Lower leg skin (tissue), 4 donors: ENCODE measurements at regions not wholly inside any gene's neighbourhood (a gene's known extent, or its start where the extent isn't known, plus 50 kb on each side); places are given as distances from the start of the nearest gene placed in this dataset.

Experiments used
- DNase-seq, 2 donors: peaks; one replicate each; pipeline ENCODE4 v3.0.0-alpha.2; 2019; ENCODE audit warnings: low spot score in 2 of 2
- H3K4me3 ChIP-seq: fragments of 200-600 bp; sonication (generic); 2 replicates; pipeline ENCODE4 v1.5.1; 2017; ENCODE audit warnings: mild to moderate bottlenecking, low read depth; ENCODE audit not compliant: poor library complexity, severe bottlenecking
- CTCF ChIP-seq, 3 donors: fragments of 450-650 bp; IDR thresholded peaks; one replicate each; pipeline ENCODE4 v1.5.1; 2016; ENCODE audit warnings: antibody characterized with exemption in 3 of 3, mild to moderate bottlenecking in 3 of 3, moderate library complexity in 2 of 3
- POLR2A ChIP-seq, 2 donors: fragments of 450-650 bp; IDR thresholded peaks; one replicate each; pipeline ENCODE4 v1.6.1; 2016 to 2017; ENCODE audit warnings: antibody characterized with exemption in 2 of 2, mild to moderate bottlenecking in 1 of 2, moderate library complexity in 1 of 2
- WGBS, 2 donors: methylation state at CpG; one replicate each; pipeline ENCODE4 v1.1.5; 2018; 5-methylcytosine and 5-hydroxymethylcytosine counted together
- intact Hi-C: fragments of 100-400 bp; cut with DNase I; formaldehyde crosslinking; loops from one replicate; pipeline ENCODE4 v1.15.0; 2023; ENCODE audit warnings: low total_unique reads

GRCh38 chr11:81870815-81871214 is 862.8 kb downstream of the FAM181B start:
- intact Hi-C loops: no loop called here
- H3K4me3 ChIP-seq: no peak overlapping the region
- TF ChIP-seq POLR2A (IDR thresholded peaks at IDR 0.05) (no peak), CTCF (IDR thresholded peaks at IDR 0.05) (no peak)
- no peak for DNase-seq
- WGBS, 2 donors: 40 to 73% methylated on average over 2 of the region's 2 CpGs

- H3K4me3 ChIP-seq: no peak overlapping the region
- no peak for TF ChIP-seq CTCF (IDR thresholded peaks at IDR 0.05)
- TF ChIP-seq POLR2A (IDR thresholded peaks at IDR 0.05): no peak
- intact Hi-C loops: no loop called here
- WGBS, 2 donors: 21 to 53% methylated on average over 3 of the region's 3 CpGs
- DNase-seq: no peak
These were observed 863.6 kb downstream of the FAM181B start for GRCh38 chr11:81870066-81870412.

GRCh38 chr11:81869351-81870065 is 864.2 kb downstream of the FAM181B start:
- DNase-seq: peak in 1 of 2 donors; percentile 14
- 72 to 89% methylated on average over 1 of the region's 1 CpG for WGBS, 2 donors
- H3K4me3 ChIP-seq: no peak overlapping the region
- intact Hi-C loops: no loop called here
- TF ChIP-seq POLR2A (IDR thresholded peaks at IDR 0.05) (no peak), CTCF (IDR thresholded peaks at IDR 0.05) (no peak)

- TF ChIP-seq POLR2A (IDR thresholded peaks at IDR 0.05) (no peak), CTCF (IDR thresholded peaks at IDR 0.05) (no peak)
- no peak for DNase-seq
- H3K4me3 ChIP-seq: no peak overlapping the region
- intact Hi-C loops: no loop called here
- 52 to 68% methylated on average over 2 of the region's 2 CpGs for WGBS, 2 donors
These were observed 866.8 kb downstream of the FAM181B start for GRCh38 chr11:81866896-81867295.

GRCh38 chr11:81857386-81857785 is 876.3 kb downstream of the FAM181B start:
- intact Hi-C loops: no loop called here
- 53 to 61% methylated on average over 4 of the region's 4 CpGs for WGBS, 2 donors
- H3K4me3 ChIP-seq: no peak overlapping the region
- no peak for DNase-seq
- TF ChIP-seq CTCF (IDR thresholded peaks at IDR 0.05): no peak
- TF ChIP-seq POLR2A (IDR thresholded peaks at IDR 0.05): no peak

GRCh38 chr11:81853791-81854190 is 879.9 kb downstream of the FAM181B start:
- intact Hi-C loops: no loop called here
- H3K4me3 ChIP-seq: no peak overlapping the region
- no peak for DNase-seq
- no peak for TF ChIP-seq CTCF (IDR thresholded peaks at IDR 0.05)
- TF ChIP-seq POLR2A (IDR thresholded peaks at IDR 0.05): no peak
- WGBS, 2 donors: 44 to 46% methylated on average over 1 of the region's 1 CpG
